Sigmoid colon (tissue), 6 donors: ENCODE measurements at regions not wholly inside any gene's neighbourhood (a gene's known extent, or its start where the extent isn't known, plus 50 kb on each side); places are given as distances from the start of the nearest gene placed in this dataset.

Source experiments
- DNase-seq: peaks from one replicate; pipeline ENCODE4 v3.0.0-alpha.2; 2019
- H3K27ac ChIP-seq, 4 donors: fragments of 200-600 bp; sonication (generic); one replicate each; pipeline ENCODE4 v1.5.1; 2016 to 2019; ENCODE audit warnings: mild to moderate bottlenecking in 1 of 4
- H3K27me3 ChIP-seq, 3 donors: fragments of 200-600 bp; sonication (generic); one replicate each; pipeline ENCODE4 v1.5.1; 2019; ENCODE audit warnings: mild to moderate bottlenecking in 1 of 3
- H3K36me3 ChIP-seq, 4 donors: fragments of 200-600 bp; sonication (generic); one replicate each; pipeline ENCODE4 v1.5.1; 2016 to 2019
- H3K4me1 ChIP-seq, 4 donors: fragments of 200-600 bp; sonication (generic); one replicate each; pipeline ENCODE4 v1.5.1; 2017 to 2019
- H3K4me3 ChIP-seq, 4 donors: fragments of 200-600 bp; sonication (generic); one replicate each; pipeline ENCODE4 v1.5.1; 2017 to 2019; ENCODE audit warnings: mild to moderate bottlenecking in 2 of 4, moderate library complexity in 1 of 4
- H3K9me3 ChIP-seq, 4 donors: fragments of 200-600 bp in 3 of 4; sonication (generic) in 3 of 4; one replicate each; pipeline versions ENCODE4 v1.5.1 to v1.6.1; 2013 to 2019
- CTCF ChIP-seq, 4 experiments: fragments of 450-650 bp in 3 of 4; fragments of 200-600 bp in 1 of 4; IDR thresholded peaks; one replicate each; pipeline ENCODE4 v1.5.1; 2016 to 2019; ENCODE audit warnings: antibody characterized with exemption in 4 of 4, mild to moderate bottlenecking in 3 of 4, moderate library complexity in 2 of 4
- EP300 ChIP-seq, 4 donors: sonication (generic); formaldehyde crosslinking; IDR thresholded peaks; one replicate each; pipeline ENCODE4 v1.6.1; 2017; ENCODE audit warnings: antibody characterized with exemption in 4 of 4
- POLR2A ChIP-seq, 2 donors: fragments of 450-650 bp; IDR thresholded peaks; one replicate each; pipeline ENCODE4 v1.6.1; 2016; ENCODE audit warnings: antibody characterized with exemption in 2 of 2, mild to moderate bottlenecking in 2 of 2, moderate library complexity in 2 of 2
- POLR2AphosphoS5 ChIP-seq, 4 donors: sonication (generic); formaldehyde crosslinking; IDR thresholded peaks; one replicate each; pipeline ENCODE4 v1.6.1; 2017; ENCODE audit warnings: antibody characterized with exemption in 4 of 4
- WGBS, 2 donors: extraction: QIAGEN DNeasy Blood & Tissue Kit; methylation state at CpG; one replicate each; pipeline ENCODE4 v1.1.7; 2013; 5-methylcytosine and 5-hydroxymethylcytosine counted together
- intact Hi-C: fragments of 100-400 bp; cut with DNase I; formaldehyde crosslinking; loops from one replicate; pipeline ENCODE4 v1.15.1; 2023
- donor health status: healthy with polysubstance abuse.
- donor health status: healthy.

- no peak for DNase-seq
- Histone ChIP-seq H3K36me3 (no peaks in the 10 kb centered on the region), H3K4me3 (no peak overlapping the region), H3K27ac (no peak overlapping the region), H3K27me3 (no peaks in the 10 kb centered on the region), H3K4me1 (peaks cover 0 to 17% (median 8%) of the 10 kb centered on the region in 4 donors), H3K9me3 (no peaks in the 10 kb centered on the region)
- TF ChIP-seq POLR2A (IDR thresholded peaks at IDR 0.05) (no peak), EP300 (IDR thresholded peaks at IDR 0.05) (no peak), CTCF (IDR thresholded peaks at IDR 0.05) (no peak), POLR2AphosphoS5 (IDR thresholded peaks at IDR 0.05) (no peak)
- intact Hi-C loops, result no loop called here
- WGBS, 2 donors, result 81 to 82% methylated on average over 4 of the region's 4 CpGs
Measured at GRCh38 chr15:87626860-87627259, 629.7 kb downstream of the NTRK3 start.

GRCh38 chr15:87623832-87624231 is 632.7 kb downstream of the NTRK3 start:
- H3K36me3 ChIP-seq, result no peaks in the 10 kb centered on the region
- intact Hi-C loops, result no loop called here
- no peak for DNase-seq
- H3K9me3 ChIP-seq, result no peaks in the 10 kb centered on the region
- WGBS, 2 donors, result 43 to 48% methylated on average over 6 of the region's 6 CpGs
- H3K27ac ChIP-seq, result no peak overlapping the region
- H3K27me3 ChIP-seq, result no peaks in the 10 kb centered on the region
- TF ChIP-seq CTCF (IDR thresholded peaks at IDR 0.05) (no peak), POLR2A (IDR thresholded peaks at IDR 0.05) (no peak), POLR2AphosphoS5 (IDR thresholded peaks at IDR 0.05) (no peak), EP300 (IDR thresholded peaks at IDR 0.05) (no peak)
- no peak overlapping the region for H3K4me3 ChIP-seq
- H3K4me1 ChIP-seq, result peaks cover 0 to 17% (median 10%) of the 10 kb centered on the region in 4 donors

GRCh38 chr15:87620393-87620792 is 636.1 kb downstream of the NTRK3 start:
- no peaks in the 10 kb centered on the region for H3K9me3 ChIP-seq
- peaks cover 0 to 13% (median 10%) of the 10 kb centered on the region in 4 donors for H3K4me1 ChIP-seq
- no peak overlapping the region for H3K27ac ChIP-seq
- 94% methylated on average over 2 of the region's 2 CpGs for WGBS, 2 donors
- H3K4me3 ChIP-seq, result no peak overlapping the region
- DNase-seq, result no peak
- TF ChIP-seq POLR2A (IDR thresholded peaks at IDR 0.05) (no peak), CTCF (IDR thresholded peaks at IDR 0.05) (no peak), EP300 (IDR thresholded peaks at IDR 0.05) (no peak), POLR2AphosphoS5 (IDR thresholded peaks at IDR 0.05) (no peak)
- intact Hi-C loops, result no loop called here
- no peaks in the 10 kb centered on the region for H3K36me3 ChIP-seq
- no peaks in the 10 kb centered on the region for H3K27me3 ChIP-seq

- intact Hi-C loops, result no loop called here
- 64 to 75% methylated on average over 9 of the region's 9 CpGs for WGBS, 2 donors
Measured at GRCh38 chr15:87619161-87619960, 637.2 kb downstream of the NTRK3 start.

More at GRCh38 chr15:87619161-87619960, 637.2 kb downstream of the NTRK3 start:
- Histone ChIP-seq H3K4me3 (no peak overlapping the region), H3K4me1 (peaks cover 0 to 13% (median 10%) of the 10 kb centered on the region in 4 donors), H3K27ac (peak overlapping the region; percentile 17 to 39 (median 32)), H3K27me3 (no peaks in the 10 kb centered on the region), H3K9me3 (no peaks in the 10 kb centered on the region), H3K36me3 (no peaks in the 10 kb centered on the region)
- no peak for DNase-seq
- no peak for TF ChIP-seq EP300 (IDR thresholded peaks at IDR 0.05)
- no peak for TF ChIP-seq POLR2A (IDR thresholded peaks at IDR 0.05)
- TF ChIP-seq CTCF (IDR thresholded peaks at IDR 0.05), result no peak
- TF ChIP-seq POLR2AphosphoS5 (IDR thresholded peaks at IDR 0.05), result peak in 1 of 4 donors; percentile 1
